ENCODE measurements at regions not wholly inside any gene's neighbourhood (a gene's known extent, or its start where the extent isn't known, plus 50 kb on each side); places are given as distances from the start of the nearest gene placed in this dataset.

DNA sequence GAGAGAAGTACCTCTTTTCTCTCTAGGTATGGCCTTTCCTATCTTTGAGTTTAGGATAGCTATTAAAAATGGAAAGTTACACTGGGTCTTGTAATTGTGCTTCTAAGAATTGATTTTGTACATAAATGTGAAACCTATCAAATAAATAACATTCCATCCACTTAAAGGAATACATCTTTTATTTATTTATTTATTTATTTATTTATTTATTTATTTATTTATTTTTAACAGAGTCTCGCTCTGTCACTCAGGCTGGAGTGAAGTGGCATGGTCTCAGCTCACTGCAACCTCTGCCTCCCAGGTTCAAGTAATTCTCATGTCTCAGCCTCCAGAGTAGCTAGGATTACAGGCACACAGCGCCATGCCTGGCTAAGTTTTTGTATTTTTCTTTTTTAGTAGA lies 1114.0 kb upstream of the EEF2KMT start:
- intact Hi-C loops (cut with DNase I; ENCODE audit: low total_unique reads), result no loop called here
- Histone ChIP-seq H3K4me3 (no peak overlapping the region), H3K9me3 (no peaks in the 10 kb centered on the region), H3K36me3 (ENCODE audit: low read depth, missing control alignments) (no peaks in the 10 kb centered on the region), H3K27ac (no peak overlapping the region), H3K27me3 (no peaks in the 10 kb centered on the region), H3K4me1 (no peaks in the 10 kb centered on the region)
- DNase-seq, result no peak
- 89 to 90% methylated on average over 2 of the region's 2 CpGs for WGBS, 2 donors
- TF ChIP-seq, protein P1, sequence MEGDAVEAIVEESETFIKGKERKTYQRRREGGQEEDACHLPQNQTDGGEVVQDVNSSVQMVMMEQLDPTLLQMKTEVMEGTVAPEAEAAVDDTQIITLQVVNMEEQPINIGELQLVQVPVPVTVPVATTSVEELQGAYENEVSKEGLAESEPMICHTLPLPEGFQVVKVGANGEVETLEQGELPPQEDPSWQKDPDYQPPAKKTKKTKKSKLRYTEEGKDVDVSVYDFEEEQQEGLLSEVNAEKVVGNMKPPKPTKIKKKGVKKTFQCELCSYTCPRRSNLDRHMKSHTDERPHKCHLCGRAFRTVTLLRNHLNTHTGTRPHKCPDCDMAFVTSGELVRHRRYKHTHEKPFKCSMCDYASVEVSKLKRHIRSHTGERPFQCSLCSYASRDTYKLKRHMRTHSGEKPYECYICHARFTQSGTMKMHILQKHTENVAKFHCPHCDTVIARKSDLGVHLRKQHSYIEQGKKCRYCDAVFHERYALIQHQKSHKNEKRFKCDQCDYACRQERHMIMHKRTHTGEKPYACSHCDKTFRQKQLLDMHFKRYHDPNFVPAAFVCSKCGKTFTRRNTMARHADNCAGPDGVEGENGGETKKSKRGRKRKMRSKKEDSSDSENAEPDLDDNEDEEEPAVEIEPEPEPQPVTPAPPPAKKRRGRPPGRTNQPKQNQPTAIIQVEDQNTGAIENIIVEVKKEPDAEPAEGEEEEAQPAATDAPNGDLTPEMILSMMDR (IDR thresholded peaks at IDR 0.05), result no peak
- no peak for TF ChIP-seq POLR2A (IDR thresholded peaks at IDR 0.05)

DNA sequence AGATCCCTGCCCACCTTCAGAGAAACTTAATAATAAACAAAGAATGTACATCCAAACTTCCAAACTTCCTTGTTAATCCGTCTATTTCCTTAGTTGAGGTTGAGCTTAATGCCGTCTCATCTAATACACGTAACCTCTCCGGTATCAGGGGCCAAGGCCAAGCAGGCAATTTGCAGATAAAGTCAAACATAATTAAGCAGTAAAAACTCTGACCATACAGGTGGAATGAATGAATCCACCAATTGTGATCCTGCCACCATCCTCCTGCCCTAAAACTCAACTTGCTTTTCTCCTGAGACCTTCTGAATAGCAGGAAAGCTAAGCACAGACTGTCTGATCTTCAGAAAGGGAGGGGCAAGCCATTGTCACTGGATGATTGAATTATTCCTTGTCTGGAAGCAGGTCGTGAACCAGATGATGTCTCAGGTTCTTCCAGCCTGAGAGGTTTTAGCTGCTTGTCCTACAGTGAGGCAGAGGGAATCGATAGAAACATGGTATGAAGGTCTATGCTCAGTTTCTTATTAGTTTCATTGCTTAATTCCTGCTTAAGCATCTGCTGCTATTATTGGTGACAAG lies 1111.8 kb upstream of the EEF2KMT start:
- H3K27ac ChIP-seq, result no peak overlapping the region
- no peaks in the 10 kb centered on the region for H3K36me3 ChIP-seq (ENCODE audit: low read depth, missing control alignments)
- intact Hi-C loops (cut with DNase I; ENCODE audit: low total_unique reads), result loop anchor here (10.0 kb wide), 1 partner anchor 65 kb away; no protein-coding TSS in a partner anchor
- H3K4me1 ChIP-seq, result no peaks in the 10 kb centered on the region
- WGBS, 2 donors, result 39 to 47% methylated on average over 6 of the region's 6 CpGs
- no peak overlapping the region for H3K4me3 ChIP-seq
- H3K9me3 ChIP-seq, result no peaks in the 10 kb centered on the region
- DNase-seq, result no peak
- TF ChIP-seq, protein P1 (IDR thresholded peaks at IDR 0.05), result no peak
- TF ChIP-seq POLR2A (IDR thresholded peaks at IDR 0.05), result no peak
- no peaks in the 10 kb centered on the region for H3K27me3 ChIP-seq

DNA sequence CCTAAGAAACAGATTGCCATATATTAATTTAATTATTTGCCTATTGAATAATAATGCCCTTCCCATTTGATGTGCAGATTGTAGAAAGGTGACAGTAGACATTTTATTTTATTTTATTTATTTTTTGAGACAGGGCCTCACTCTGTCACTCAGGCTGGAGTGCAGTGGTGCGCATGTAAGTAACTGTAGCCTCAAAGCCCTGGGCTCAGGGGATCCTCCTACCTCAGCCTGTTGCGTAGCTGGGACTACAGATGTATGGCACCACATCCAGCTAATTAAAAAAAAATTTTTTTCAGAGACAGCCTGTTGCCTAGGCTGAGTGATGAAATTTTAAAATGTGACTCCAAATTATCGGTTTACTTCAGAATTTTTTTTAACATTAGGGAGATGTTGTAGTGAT lies 1110.0 kb upstream of the EEF2KMT start:
- intact Hi-C loops (cut with DNase I; ENCODE audit: low total_unique reads), result loop anchor here (10.0 kb wide), 1 partner anchor 67 kb away; no protein-coding TSS in a partner anchor
- no peak for DNase-seq
- Histone ChIP-seq H3K27ac (no peak overlapping the region), H3K36me3 (ENCODE audit: low read depth, missing control alignments) (no peaks in the 10 kb centered on the region), H3K4me3 (no peak overlapping the region), H3K4me1 (no peaks in the 10 kb centered on the region), H3K9me3 (no peaks in the 10 kb centered on the region), H3K27me3 (no peaks in the 10 kb centered on the region)
- TF ChIP-seq, protein P1 (IDR thresholded peaks at IDR 0.05), result no peak
- no peak for TF ChIP-seq POLR2A (IDR thresholded peaks at IDR 0.05)
- 88 to 93% methylated on average over 3 of the region's 3 CpGs for WGBS, 2 donors

DNA sequence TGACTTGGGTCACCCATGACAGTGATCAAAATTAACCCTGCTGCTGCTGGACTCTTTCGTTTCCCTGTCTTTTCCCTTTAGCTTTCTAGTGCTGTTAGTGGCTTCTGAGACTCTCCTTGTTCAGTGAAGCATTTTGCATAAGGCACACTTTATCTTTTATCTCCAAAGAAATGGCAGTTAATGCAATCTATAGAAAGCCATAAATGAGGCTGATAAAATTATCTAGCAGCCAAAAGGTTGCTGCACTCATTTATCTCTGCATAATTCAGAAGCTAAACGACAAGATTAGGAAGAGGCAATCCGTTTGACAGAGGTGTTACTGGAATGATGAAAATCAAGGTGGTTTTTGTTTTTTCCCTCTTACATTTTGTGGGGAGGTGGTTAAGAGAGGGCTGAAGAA lies 1109.5 kb upstream of the EEF2KMT start:
- Histone ChIP-seq H3K4me1 (no peaks in the 10 kb centered on the region), H3K4me3 (no peak overlapping the region), H3K27me3 (no peaks in the 10 kb centered on the region), H3K27ac (no peak overlapping the region), H3K9me3 (no peaks in the 10 kb centered on the region), H3K36me3 (ENCODE audit: low read depth, missing control alignments) (no peaks in the 10 kb centered on the region)
- WGBS, 2 donors, result 35 to 50% methylated on average over 3 of the region's 3 CpGs
- DNase-seq, result no peak
- TF ChIP-seq, protein P1 (IDR thresholded peaks at IDR 0.05), result no peak
- TF ChIP-seq POLR2A (IDR thresholded peaks at IDR 0.05), result no peak
- intact Hi-C loops (cut with DNase I; ENCODE audit: low total_unique reads), result loop anchor here (10.0 kb wide), 1 partner anchor 68 kb away; no protein-coding TSS in a partner anchor

DNA sequence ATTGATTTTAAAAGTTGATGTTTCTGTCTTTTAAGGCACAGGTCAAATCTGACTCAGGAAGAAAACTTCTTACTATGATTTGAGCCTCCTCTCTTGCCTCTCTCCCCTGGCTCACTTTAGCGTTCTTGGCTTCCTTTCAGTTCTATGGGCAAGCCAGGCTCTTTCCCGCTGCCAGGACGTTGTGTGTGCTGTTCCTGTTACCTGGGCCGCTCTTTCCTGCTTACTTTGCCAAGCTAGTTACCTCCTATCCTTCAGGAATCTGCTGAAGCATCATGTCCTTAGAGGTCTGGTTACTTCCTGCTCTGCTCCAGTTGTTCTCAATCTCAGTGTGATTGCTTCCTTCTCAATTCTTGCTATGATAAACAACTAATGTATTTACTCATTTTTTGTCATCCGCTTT lies 1108.5 kb upstream of the EEF2KMT start:
- Histone ChIP-seq H3K27ac (no peak overlapping the region), H3K4me3 (no peak overlapping the region), H3K4me1 (no peaks in the 10 kb centered on the region), H3K36me3 (ENCODE audit: low read depth, missing control alignments) (no peaks in the 10 kb centered on the region), H3K27me3 (no peaks in the 10 kb centered on the region), H3K9me3 (no peaks in the 10 kb centered on the region)
- 65% methylated on average over 5 of the region's 5 CpGs for WGBS, 2 donors
- no peak for TF ChIP-seq POLR2A (IDR thresholded peaks at IDR 0.05)
- TF ChIP-seq, protein P1 (IDR thresholded peaks at IDR 0.05), result no peak
- intact Hi-C loops (cut with DNase I; ENCODE audit: low total_unique reads), result loop anchor here (10.0 kb wide), 1 partner anchor 69 kb away; no protein-coding TSS in a partner anchor
- DNase-seq, result no peak
